Smooth muscle cell (in vitro differentiated cells): ENCODE measurements at regions not wholly inside any gene's neighbourhood (a gene's known extent, or its start where the extent isn't known, plus 50 kb on each side); places are given as distances from the start of the nearest gene placed in this dataset.
A peak's percentile ranks its signal among the peaks of the same experiment; 100 is the strongest.

Source experiments
- DNase-seq: peaks from one replicate; lab custom pipeline; 2025; ENCODE audit not compliant: unreplicated experiment; lab: John Stamatoyannopoulos, UW
- H2AFZ ChIP-seq: fragments of 200-600 bp; sonication (generic); 2 replicates; pipeline ENCODE4 v1.6.0; 2016; ENCODE audit warnings: antibody characterized with exemption, low read depth, mild to moderate bottlenecking
- H3F3A ChIP-seq: fragments of 200-600 bp; sonication (generic); 2 replicates; pipeline ENCODE4 v1.6.0; 2017; ENCODE audit warnings: antibody characterized with exemption, low read depth
- H3K27ac ChIP-seq: fragments of 200-600 bp; sonication (generic); 2 replicates; pipeline ENCODE4 v1.5.1; 2016; ENCODE audit warnings: low read depth, mild to moderate bottlenecking
- H3K27me3 ChIP-seq: fragments of 200-600 bp; sonication (generic); 2 replicates; pipeline ENCODE4 v1.6.1; 2016; ENCODE audit warnings: low read depth, mild to moderate bottlenecking
- H3K36me3 ChIP-seq: fragments of 200-600 bp; sonication (generic); 2 replicates; pipeline ENCODE4 v1.5.1; 2016; ENCODE audit warnings: low read depth
- H3K4me1 ChIP-seq: fragments of 200-600 bp; sonication (generic); 2 replicates; pipeline ENCODE4 v1.5.1; 2016; ENCODE audit warnings: low read depth
- H3K4me2 ChIP-seq: fragments of 200-600 bp; sonication (generic); 2 replicates; pipeline ENCODE4 v1.6.0; 2016; ENCODE audit warnings: mild to moderate bottlenecking
- H3K4me3 ChIP-seq: fragments of 200-600 bp; sonication (generic); 2 replicates; pipeline ENCODE4 v1.5.1; 2016; ENCODE audit warnings: mild to moderate bottlenecking
- H3K79me2 ChIP-seq: fragments of 200-600 bp; sonication (generic); 2 replicates; pipeline ENCODE4 v1.6.0; 2016; ENCODE audit warnings: low read depth, mild to moderate bottlenecking
- H3K9ac ChIP-seq: fragments of 200-600 bp; sonication (generic); 2 replicates; pipeline ENCODE4 v1.6.0; 2016; ENCODE audit warnings: low read depth
- H3K9me3 ChIP-seq: fragments of 200-600 bp; sonication (generic); replicated peaks from 2 replicates; pipeline ENCODE4 v1.5.1; 2016; ENCODE audit warnings: low read depth
- H4K20me1 ChIP-seq: fragments of 200-600 bp; sonication (generic); 2 replicates; pipeline ENCODE4 v1.6.0; 2016; ENCODE audit warnings: low read depth
- WGBS: methylation state at CpG from one replicate; pipeline ENCODE4 v1.1.7; 2016; ENCODE audit warnings: low lambda C conversion rate; 5-methylcytosine and 5-hydroxymethylcytosine counted together
- TF ChIP-seq, protein P1 (sequence below): fragments of 200-600 bp; sonication (generic); IDR thresholded peaks from 2 replicates; pipeline ENCODE4 v1.5.1; 2017; ENCODE audit warnings: borderline replicate concordance, mild to moderate bottlenecking, antibody characterized with exemption; ENCODE audit not compliant: insufficient read depth, poor library complexity, severe bottlenecking

DNA sequence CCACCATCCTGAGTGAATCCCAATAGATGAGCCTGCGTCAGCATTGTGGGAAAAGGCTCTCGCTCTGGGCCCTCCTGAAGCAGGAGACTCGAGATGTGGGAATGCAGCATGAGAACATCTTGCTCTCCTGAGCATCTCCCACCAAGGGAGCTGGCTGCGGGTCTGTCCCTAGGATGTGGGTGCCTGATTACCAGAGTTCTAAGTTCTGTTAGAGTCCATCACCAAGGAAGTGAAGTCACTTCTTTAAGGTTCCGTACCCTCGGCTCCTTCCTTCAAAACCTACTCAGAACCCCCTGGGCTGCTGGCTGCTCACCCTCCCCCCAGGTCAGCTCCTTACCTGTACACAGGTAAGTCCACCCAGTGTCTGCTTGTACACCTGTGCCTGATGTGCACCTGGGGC lies 100.5 kb upstream of the IGLL5 start:
- WGBS, result 85% methylated on average over 6 of the region's 6 CpGs
- no peak overlapping the region for H3K27ac ChIP-seq
- TF ChIP-seq, protein P1, sequence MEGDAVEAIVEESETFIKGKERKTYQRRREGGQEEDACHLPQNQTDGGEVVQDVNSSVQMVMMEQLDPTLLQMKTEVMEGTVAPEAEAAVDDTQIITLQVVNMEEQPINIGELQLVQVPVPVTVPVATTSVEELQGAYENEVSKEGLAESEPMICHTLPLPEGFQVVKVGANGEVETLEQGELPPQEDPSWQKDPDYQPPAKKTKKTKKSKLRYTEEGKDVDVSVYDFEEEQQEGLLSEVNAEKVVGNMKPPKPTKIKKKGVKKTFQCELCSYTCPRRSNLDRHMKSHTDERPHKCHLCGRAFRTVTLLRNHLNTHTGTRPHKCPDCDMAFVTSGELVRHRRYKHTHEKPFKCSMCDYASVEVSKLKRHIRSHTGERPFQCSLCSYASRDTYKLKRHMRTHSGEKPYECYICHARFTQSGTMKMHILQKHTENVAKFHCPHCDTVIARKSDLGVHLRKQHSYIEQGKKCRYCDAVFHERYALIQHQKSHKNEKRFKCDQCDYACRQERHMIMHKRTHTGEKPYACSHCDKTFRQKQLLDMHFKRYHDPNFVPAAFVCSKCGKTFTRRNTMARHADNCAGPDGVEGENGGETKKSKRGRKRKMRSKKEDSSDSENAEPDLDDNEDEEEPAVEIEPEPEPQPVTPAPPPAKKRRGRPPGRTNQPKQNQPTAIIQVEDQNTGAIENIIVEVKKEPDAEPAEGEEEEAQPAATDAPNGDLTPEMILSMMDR, result no peak

DNA sequence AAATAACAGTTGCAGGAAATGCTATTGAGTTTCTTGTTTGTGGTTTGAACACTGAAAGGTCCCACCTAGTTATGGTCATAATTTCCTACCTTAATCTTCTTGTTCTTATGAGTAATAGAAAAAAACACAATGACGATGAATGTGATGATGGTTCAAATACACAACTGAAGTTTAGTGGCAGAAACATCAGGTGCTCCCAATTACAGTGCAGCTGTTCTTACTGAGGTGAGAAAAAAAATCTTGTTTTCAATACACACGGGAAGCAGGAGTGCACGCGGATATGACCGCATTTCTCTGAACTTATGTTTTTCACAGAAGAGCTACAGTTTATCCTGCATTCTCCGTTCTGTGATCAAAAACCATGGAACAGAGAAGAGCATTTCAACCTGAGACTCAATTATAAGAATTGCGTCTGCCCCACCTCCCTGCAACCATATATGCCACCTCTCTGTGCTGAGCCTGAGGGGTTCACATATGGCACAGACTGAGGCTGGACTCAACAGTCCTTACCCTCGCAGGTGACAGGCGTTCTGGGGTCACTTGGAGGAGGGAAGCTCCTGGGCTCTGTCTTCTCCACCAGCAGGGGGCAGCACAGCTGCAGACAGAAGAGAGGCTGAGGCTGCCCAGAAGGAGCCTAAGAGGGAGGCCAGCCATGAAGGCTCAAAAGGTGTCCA lies 99.7 kb upstream of the IGLL5 start:
- Histone ChIP-seq H4K20me1 (no peaks in the 10 kb centered on the region), H3K36me3 (no peaks in the 10 kb centered on the region), H3F3A (no peaks in the 10 kb centered on the region), H3K79me2 (no peaks in the 10 kb centered on the region), H2AFZ (no peak overlapping the region), H3K27ac (no peak overlapping the region), H3K4me3 (no peak overlapping the region), H3K4me2 (no peak overlapping the region), H3K4me1 (no peaks in the 10 kb centered on the region), H3K9ac (no peak overlapping the region), H3K9me3 (no peaks in the 10 kb centered on the region), H3K27me3 (peaks cover 39% of the 10 kb centered on the region)
- WGBS, result 46% methylated on average over 9 of the region's 9 CpGs
- TF ChIP-seq, protein P1, result peak; percentile 73
- DNase-seq, result no peak

More for the DNA sequence above, 100.5 kb upstream of the IGLL5 start:
- no peaks in the 10 kb centered on the region for H4K20me1 ChIP-seq
- H3K4me1 ChIP-seq, result no peaks in the 10 kb centered on the region
- no peak for DNase-seq
- H3K4me2 ChIP-seq, result no peak overlapping the region
- H3K36me3 ChIP-seq, result no peaks in the 10 kb centered on the region
- no peaks in the 10 kb centered on the region for H3F3A ChIP-seq
- no peak overlapping the region for H2AFZ ChIP-seq
- no peaks in the 10 kb centered on the region for H3K79me2 ChIP-seq
- peaks cover 42% of the 10 kb centered on the region for H3K27me3 ChIP-seq
- H3K9me3 ChIP-seq, result no peaks in the 10 kb centered on the region
- no peak overlapping the region for H3K9ac ChIP-seq
- H3K4me3 ChIP-seq, result no peak overlapping the region

DNA sequence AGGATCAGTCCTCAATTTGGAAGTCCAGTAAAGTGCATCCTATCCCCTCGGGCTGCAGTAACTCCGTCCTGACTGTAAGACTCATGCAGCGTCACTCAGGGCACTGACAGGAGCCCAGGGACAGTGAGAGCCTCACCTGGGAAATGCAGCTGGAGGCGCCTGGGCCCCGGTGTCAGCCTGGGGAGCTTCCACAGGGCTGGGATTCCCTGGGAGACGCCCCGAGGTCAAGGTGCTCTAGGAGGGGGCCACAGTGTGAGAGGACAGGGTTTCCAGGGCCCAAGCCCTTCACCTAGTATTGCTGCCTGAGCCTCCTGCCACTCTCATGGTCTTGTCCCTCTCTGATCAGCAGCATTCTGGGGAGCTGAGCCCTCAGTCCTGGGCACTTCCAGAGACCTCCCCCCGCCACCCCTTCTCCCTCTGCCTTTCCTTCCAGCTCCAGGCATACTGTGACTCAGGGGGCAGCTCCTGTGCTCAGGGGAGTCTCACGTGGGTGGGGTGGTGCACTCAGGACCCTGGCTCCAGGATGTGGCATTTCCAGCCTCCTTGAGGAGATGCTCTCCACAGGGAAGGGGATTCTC lies 99.1 kb upstream of the IGLL5 start:
- WGBS, result 40% methylated on average over 9 of the region's 9 CpGs
- Histone ChIP-seq H3K9me3 (no peaks in the 10 kb centered on the region), H3K36me3 (no peaks in the 10 kb centered on the region), H3K27ac (no peak overlapping the region), H3K4me3 (no peak overlapping the region), H3K4me2 (no peak overlapping the region), H3K9ac (no peak overlapping the region), H3K4me1 (no peaks in the 10 kb centered on the region), H2AFZ (no peak overlapping the region), H3F3A (no peaks in the 10 kb centered on the region), H3K79me2 (no peaks in the 10 kb centered on the region), H4K20me1 (no peaks in the 10 kb centered on the region), H3K27me3 (peaks cover 33% of the 10 kb centered on the region)
- TF ChIP-seq, protein P1, result no peak
- DNase-seq, result no peak
